ENCODE measurements at regions not wholly inside any gene's neighbourhood (a gene's known extent, or its start where the extent isn't known, plus 50 kb on each side); places are given as distances from the start of the nearest gene placed in this dataset.

DNA sequence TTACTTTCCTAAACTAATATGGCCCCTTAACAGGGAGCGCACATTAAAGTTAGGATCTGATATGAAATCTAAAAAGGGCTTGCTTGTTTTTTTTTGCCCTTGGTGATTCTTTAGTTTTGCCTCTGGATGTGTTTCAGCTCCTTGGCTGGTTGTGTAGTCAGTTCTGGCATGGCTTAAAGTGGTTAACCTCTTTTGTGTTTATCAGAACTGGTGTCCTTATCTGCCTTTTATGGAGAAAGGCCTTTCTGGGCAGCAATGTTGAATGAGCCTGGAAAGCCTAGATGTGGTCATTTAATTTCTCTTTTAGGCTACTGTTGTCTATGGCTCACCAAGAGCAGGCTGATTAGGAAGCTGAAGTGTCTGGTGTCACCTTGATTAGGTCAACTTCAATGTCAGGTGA, 254.5 kb upstream of the ROPN1 start:
- Histone ChIP-seq H4K20me1 (ENCODE audit: insufficient read depth, low read length) (no peaks in the 10 kb centered on the region), H3K4me1 (ENCODE audit: insufficient read depth, low read length, severe bottlenecking) (no peaks in the 10 kb centered on the region), H3K9me2 (ENCODE audit: low read depth, low read length) (no peaks in the 10 kb centered on the region), H3K27me3 (ENCODE audit: insufficient read depth, low read length) (no peaks in the 10 kb centered on the region), H3K9ac (ENCODE audit: low read length) (no peak overlapping the region), H3F3A (ENCODE audit: insufficient read depth, low read length) (no peaks in the 10 kb centered on the region), H3K4me3 (ENCODE audit: low read depth, low read length, poor library complexity, severe bottlenecking) (no peak overlapping the region), H3K4me2 (ENCODE audit: low read length) (no peak overlapping the region), H2AFZ (ENCODE audit: low read length) (no peak overlapping the region), H3K79me2 (ENCODE audit: insufficient read depth, low read length) (no peaks in the 10 kb centered on the region), H3K36me3 (ENCODE audit: insufficient read depth, low read length) (no peaks in the 10 kb centered on the region), H3K27ac (ENCODE audit: low read depth, low read length, poor library complexity, severe bottlenecking) (no peak overlapping the region), H3K9me3 (ENCODE audit: low read length) (no peaks in the 10 kb centered on the region)
- TF ChIP-seq, protein P1, sequence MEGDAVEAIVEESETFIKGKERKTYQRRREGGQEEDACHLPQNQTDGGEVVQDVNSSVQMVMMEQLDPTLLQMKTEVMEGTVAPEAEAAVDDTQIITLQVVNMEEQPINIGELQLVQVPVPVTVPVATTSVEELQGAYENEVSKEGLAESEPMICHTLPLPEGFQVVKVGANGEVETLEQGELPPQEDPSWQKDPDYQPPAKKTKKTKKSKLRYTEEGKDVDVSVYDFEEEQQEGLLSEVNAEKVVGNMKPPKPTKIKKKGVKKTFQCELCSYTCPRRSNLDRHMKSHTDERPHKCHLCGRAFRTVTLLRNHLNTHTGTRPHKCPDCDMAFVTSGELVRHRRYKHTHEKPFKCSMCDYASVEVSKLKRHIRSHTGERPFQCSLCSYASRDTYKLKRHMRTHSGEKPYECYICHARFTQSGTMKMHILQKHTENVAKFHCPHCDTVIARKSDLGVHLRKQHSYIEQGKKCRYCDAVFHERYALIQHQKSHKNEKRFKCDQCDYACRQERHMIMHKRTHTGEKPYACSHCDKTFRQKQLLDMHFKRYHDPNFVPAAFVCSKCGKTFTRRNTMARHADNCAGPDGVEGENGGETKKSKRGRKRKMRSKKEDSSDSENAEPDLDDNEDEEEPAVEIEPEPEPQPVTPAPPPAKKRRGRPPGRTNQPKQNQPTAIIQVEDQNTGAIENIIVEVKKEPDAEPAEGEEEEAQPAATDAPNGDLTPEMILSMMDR (IDR thresholded peaks at IDR 0.05; ENCODE audit: low read length) = no peak
- no peak for TF ChIP-seq EZH2 (IDR thresholded peaks at IDR 0.05; ENCODE audit: borderline replicate concordance, low read length)

DNA sequence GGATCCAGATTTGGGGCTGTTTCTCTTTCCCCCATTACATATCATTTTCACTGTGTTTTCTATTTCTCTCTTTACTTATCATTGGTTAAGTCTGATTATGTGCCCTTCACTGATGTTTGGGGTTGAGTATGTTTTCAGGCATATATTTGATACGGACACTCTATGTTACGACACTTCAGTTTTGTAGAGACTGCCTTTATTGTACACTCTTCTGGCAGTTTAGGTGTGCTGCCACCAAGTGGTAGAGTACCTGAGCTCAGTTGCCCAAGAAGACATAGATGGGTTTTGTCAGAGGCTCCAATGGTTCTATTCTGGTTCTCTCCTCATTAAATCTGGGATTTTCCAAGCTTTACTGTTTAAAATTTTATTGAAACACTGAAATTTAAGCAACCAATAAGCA, 255.0 kb upstream of the ROPN1 start:
- no peaks in the 10 kb centered on the region for H3K9me2 ChIP-seq (ENCODE audit: low read depth, low read length)
- H3K9me3 ChIP-seq (ENCODE audit: low read length) = no peaks in the 10 kb centered on the region
- H3K9ac ChIP-seq (ENCODE audit: low read length) = no peak overlapping the region
- no peaks in the 10 kb centered on the region for H3K79me2 ChIP-seq (ENCODE audit: insufficient read depth, low read length)
- TF ChIP-seq EZH2 (IDR thresholded peaks at IDR 0.05; ENCODE audit: borderline replicate concordance, low read length) = no peak
- TF ChIP-seq, protein P1 (IDR thresholded peaks at IDR 0.05; ENCODE audit: low read length) = peak; percentile 59; the same call in 1 of the 2 replicates
- no peaks in the 10 kb centered on the region for H3F3A ChIP-seq (ENCODE audit: insufficient read depth, low read length)
- no peaks in the 10 kb centered on the region for H3K36me3 ChIP-seq (ENCODE audit: insufficient read depth, low read length)
- H4K20me1 ChIP-seq (ENCODE audit: insufficient read depth, low read length) = no peaks in the 10 kb centered on the region
- no peak overlapping the region for H3K4me3 ChIP-seq (ENCODE audit: low read depth, low read length, poor library complexity, severe bottlenecking)
- H2AFZ ChIP-seq (ENCODE audit: low read length) = no peak overlapping the region
- H3K4me2 ChIP-seq (ENCODE audit: low read length) = no peak overlapping the region
- no peaks in the 10 kb centered on the region for H3K27me3 ChIP-seq (ENCODE audit: insufficient read depth, low read length)
- H3K4me1 ChIP-seq (ENCODE audit: insufficient read depth, low read length, severe bottlenecking) = no peaks in the 10 kb centered on the region
- H3K27ac ChIP-seq (ENCODE audit: low read depth, low read length, poor library complexity, severe bottlenecking) = no peak overlapping the region

DNA sequence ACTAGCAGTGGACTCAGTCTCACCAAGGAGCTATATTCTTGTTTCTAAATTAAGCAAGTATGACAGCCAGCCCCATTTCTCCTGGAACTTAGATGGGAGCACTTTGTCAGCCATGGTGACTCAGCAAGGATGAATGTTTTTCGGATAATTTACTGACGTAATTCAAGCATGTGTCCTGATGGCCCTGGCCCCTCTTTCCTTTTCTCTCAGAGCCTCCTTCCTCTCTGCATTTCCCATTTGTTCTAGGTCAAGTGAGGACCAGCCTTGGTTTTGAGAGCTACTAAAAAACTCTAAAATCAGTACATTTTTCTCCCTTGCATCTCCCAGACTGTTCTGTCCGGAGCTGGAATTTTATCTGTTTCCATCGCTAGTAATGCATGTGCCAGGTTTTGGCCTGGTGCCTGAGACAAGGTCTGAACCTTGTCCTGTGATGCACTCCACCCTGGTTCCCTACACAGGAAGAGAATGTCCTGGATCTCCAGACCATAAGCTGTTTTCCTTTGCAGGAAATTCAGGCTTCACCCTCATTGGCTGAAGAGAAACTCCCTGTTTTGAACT, 256.6 kb upstream of the ROPN1 start:
- H3K9me2 ChIP-seq (ENCODE audit: low read depth, low read length) = no peaks in the 10 kb centered on the region
- H3K27ac ChIP-seq (ENCODE audit: low read depth, low read length, poor library complexity, severe bottlenecking) = no peak overlapping the region
- H3K9me3 ChIP-seq (ENCODE audit: low read length) = no peaks in the 10 kb centered on the region
- no peaks in the 10 kb centered on the region for H3F3A ChIP-seq (ENCODE audit: insufficient read depth, low read length)
- H3K4me2 ChIP-seq (ENCODE audit: low read length) = no peak overlapping the region
- no peaks in the 10 kb centered on the region for H3K79me2 ChIP-seq (ENCODE audit: insufficient read depth, low read length)
- H3K4me3 ChIP-seq (ENCODE audit: low read depth, low read length, poor library complexity, severe bottlenecking) = no peak overlapping the region
- no peak for TF ChIP-seq EZH2 (IDR thresholded peaks at IDR 0.05; ENCODE audit: borderline replicate concordance, low read length)
- TF ChIP-seq, protein P1 (IDR thresholded peaks at IDR 0.05; ENCODE audit: low read length) = no peak
- no peak overlapping the region for H3K9ac ChIP-seq (ENCODE audit: low read length)
- H2AFZ ChIP-seq (ENCODE audit: low read length) = no peak overlapping the region
- H3K36me3 ChIP-seq (ENCODE audit: insufficient read depth, low read length) = no peaks in the 10 kb centered on the region
- no peaks in the 10 kb centered on the region for H3K4me1 ChIP-seq (ENCODE audit: insufficient read depth, low read length, severe bottlenecking)
- no peaks in the 10 kb centered on the region for H3K27me3 ChIP-seq (ENCODE audit: insufficient read depth, low read length)
- no peaks in the 10 kb centered on the region for H4K20me1 ChIP-seq (ENCODE audit: insufficient read depth, low read length)
